ENCODE measurements at regions not wholly inside any gene's neighbourhood (a gene's known extent, or its start where the extent isn't known, plus 50 kb on each side); places are given as distances from the start of the nearest gene placed in this dataset.
"Not testable (repeated sequence)": the region's sequence is repeated elsewhere in the genome, so short reads cannot be mapped to it uniquely, and the experiment has no call there.

DNA sequence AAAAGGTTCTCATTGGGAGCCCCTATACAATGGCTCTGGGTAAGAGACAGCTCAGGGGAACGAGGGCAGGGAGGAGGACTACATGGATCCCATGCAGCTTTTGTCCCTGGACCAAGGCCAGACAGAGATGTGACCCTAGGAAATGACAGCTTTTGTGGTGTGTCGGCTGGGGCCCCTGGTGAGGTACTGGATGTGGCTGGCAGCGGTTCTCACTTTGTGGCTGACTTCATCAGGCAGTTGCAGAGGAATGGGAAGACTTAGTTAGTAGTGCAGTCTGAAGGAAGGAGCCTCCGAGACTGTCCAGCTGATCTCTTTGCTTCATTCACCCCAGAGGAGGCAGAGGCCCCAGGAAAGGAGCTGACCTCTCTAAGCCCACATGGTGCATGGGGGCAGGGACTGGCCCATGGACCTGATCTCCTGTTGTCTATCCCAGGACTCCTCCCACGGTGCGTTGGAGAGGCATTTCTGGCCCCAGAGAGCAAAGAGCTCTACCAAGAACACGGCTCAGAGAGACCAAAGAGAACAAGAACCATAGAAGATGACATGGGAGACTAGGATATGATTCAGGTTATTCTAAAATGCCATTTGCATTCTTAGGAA, 202.9 kb downstream of the RPS24 start:
- no peak overlapping the region for H3K27ac ChIP-seq (ENCODE audit: low read length)
- no peaks in the 10 kb centered on the region for H3K9me3 ChIP-seq (ENCODE audit: insufficient read depth, low read depth, low read length)
- no peaks in the 10 kb centered on the region for H3K4me1 ChIP-seq (ENCODE audit: insufficient read depth, low read length)
- H3K27me3 ChIP-seq (ENCODE audit: insufficient read depth, low read length) = no peaks in the 10 kb centered on the region
- H3K9ac ChIP-seq (ENCODE audit: low read depth, low read length) = no peak overlapping the region
- H3K36me3 ChIP-seq (ENCODE audit: insufficient read depth, low read depth, low read length) = no peaks in the 10 kb centered on the region
- no peak overlapping the region for H3K4me3 ChIP-seq (ENCODE audit: low read length)

DNA sequence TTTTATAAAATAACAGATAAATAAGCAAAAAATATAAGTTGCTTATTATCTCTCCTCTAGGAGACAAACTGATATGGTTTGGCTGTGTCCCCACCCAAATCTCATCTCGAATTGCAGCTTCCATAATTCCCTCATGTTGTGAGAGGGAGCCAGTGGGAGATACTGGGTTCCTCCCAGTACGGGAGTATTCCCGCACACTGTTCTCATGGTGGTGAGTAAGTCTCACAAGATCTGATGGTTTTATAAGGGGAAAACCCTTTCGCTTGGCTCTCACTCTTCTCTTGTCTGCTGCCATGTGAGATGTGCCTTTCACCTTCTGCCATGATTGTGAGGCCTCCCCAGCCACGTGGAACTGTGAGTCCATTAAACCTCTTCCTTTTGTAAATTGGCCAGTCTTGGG, 204.3 kb downstream of the RPS24 start:
- H3K27ac ChIP-seq (ENCODE audit: low read length); H3K4me3 ChIP-seq (ENCODE audit: low read length); H3K36me3 ChIP-seq (ENCODE audit: insufficient read depth, low read depth, low read length); H3K27me3 ChIP-seq (ENCODE audit: insufficient read depth, low read length); H3K9ac ChIP-seq (ENCODE audit: low read depth, low read length); H3K9me3 ChIP-seq (ENCODE audit: insufficient read depth, low read depth, low read length); H3K4me1 ChIP-seq (ENCODE audit: insufficient read depth, low read length): not testable (repeated sequence)

DNA sequence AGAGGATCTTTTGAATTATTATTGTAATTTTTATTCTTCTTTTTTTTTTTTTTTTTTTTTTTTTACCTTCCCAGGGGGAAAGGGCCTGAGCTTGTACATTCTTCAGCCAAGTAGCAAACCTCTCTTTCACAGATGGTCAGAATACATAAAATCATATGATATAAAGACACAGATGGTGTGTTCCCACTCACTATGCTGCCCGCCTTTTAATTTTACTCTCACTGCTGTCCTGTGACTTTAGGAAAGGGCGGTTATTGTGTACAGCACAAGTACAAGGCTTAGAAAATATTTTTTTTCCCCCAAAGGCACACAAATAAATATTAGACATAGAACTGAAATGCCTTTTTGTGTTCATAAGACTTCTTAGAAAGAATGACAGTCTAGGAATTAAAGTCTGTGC, 213.6 kb downstream of the RPS24 start:
- H3K27me3 ChIP-seq (ENCODE audit: insufficient read depth, low read length) = no peaks in the 10 kb centered on the region
- H3K9me3 ChIP-seq (ENCODE audit: insufficient read depth, low read depth, low read length) = no peaks in the 10 kb centered on the region; the same call in 1 of the 2 replicates
- no peaks in the 10 kb centered on the region for H3K36me3 ChIP-seq (ENCODE audit: insufficient read depth, low read depth, low read length)
- H3K4me3 ChIP-seq (ENCODE audit: low read length) = no peak overlapping the region
- no peak overlapping the region for H3K9ac ChIP-seq (ENCODE audit: low read depth, low read length)
- H3K27ac ChIP-seq (ENCODE audit: low read length) = no peak overlapping the region
- H3K4me1 ChIP-seq (ENCODE audit: insufficient read depth, low read length) = no peaks in the 10 kb centered on the region

GRCh38 chr10:78247821-78248220, 214.2 kb downstream of the RPS24 start:
- H3K36me3 ChIP-seq (ENCODE audit: insufficient read depth, low read depth, low read length) = no peaks in the 10 kb centered on the region
- no peak overlapping the region for H3K9ac ChIP-seq (ENCODE audit: low read depth, low read length)
- H3K4me1 ChIP-seq (ENCODE audit: insufficient read depth, low read length) = no peaks in the 10 kb centered on the region
- no peak overlapping the region for H3K27ac ChIP-seq (ENCODE audit: low read length)
- no peak overlapping the region for H3K4me3 ChIP-seq (ENCODE audit: low read length)
- no peaks in the 10 kb centered on the region; the same call in 1 of the 2 replicates for H3K9me3 ChIP-seq (ENCODE audit: insufficient read depth, low read depth, low read length)
- H3K27me3 ChIP-seq (ENCODE audit: insufficient read depth, low read length) = no peaks in the 10 kb centered on the region

DNA sequence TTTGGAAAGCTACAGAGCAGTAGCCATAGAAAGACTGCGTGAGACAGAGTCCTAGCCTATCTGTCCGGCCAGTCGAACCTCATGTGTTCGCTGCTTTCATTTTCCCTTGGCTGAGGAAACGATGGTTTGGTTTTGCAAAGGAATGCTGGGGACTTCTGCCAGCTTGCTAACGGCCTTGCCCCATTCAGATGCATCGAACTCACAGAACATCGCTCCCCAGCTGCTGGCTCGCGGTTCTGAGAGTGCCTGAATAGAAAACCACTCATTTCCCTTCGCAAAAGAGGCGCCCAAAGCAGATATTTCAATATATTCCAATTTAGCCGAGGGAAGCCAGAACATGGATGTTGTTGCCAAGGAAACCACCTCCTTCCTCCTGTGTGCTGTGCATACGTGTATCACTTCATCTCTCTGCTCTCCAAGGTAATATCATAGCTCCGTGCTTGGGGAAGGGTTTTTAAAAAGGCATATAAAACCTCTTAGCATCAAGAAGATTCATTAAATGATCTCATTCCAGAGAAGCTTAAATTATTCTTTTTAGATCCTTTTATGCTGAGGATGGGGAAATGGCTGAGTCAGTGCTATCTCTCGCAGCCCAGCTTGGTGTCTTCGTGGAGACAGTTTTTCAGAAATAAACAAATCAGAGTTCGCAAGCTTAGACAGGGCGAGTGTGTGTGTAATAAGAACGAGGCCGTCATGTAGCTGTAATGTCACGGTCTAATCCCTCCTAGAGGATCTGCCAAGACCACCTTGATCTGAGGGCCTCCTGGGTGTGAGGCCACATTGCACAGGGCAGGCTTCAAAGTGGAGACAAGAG, 215.2 kb downstream of the RPS24 start:
- H3K9ac ChIP-seq (ENCODE audit: low read depth, low read length) = no peak overlapping the region
- no peaks in the 10 kb centered on the region for H3K27me3 ChIP-seq (ENCODE audit: insufficient read depth, low read length)
- no peak overlapping the region for H3K27ac ChIP-seq (ENCODE audit: low read length)
- no peak overlapping the region for H3K4me3 ChIP-seq (ENCODE audit: low read length)
- no peaks in the 10 kb centered on the region for H3K4me1 ChIP-seq (ENCODE audit: insufficient read depth, low read length)
- no peaks in the 10 kb centered on the region for H3K36me3 ChIP-seq (ENCODE audit: insufficient read depth, low read depth, low read length)
- no peaks in the 10 kb centered on the region for H3K9me3 ChIP-seq (ENCODE audit: insufficient read depth, low read depth, low read length)

DNA sequence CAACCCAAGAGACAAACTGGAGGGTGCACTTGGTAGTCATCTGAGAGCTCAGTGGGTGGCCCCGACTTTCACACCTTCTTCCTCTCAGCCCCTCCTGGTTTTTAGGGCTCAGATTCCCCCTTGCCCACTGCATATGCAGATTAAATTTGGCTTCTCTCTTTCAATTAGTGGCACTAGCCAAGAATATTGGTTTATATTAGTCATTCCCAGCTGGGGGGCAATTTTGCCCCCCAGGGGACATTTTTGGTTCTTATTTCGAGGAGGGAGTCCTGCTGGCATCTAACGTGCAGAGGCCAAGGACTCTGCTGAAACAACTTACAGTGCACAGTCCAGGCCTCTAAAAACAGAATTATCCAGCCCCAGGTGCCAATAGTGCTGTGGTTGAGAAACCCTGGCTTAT, 216.0 kb downstream of the RPS24 start:
- no peaks in the 10 kb centered on the region for H3K36me3 ChIP-seq (ENCODE audit: insufficient read depth, low read depth, low read length)
- H3K27ac ChIP-seq (ENCODE audit: low read length) = no peak overlapping the region
- H3K4me1 ChIP-seq (ENCODE audit: insufficient read depth, low read length) = no peaks in the 10 kb centered on the region
- H3K9me3 ChIP-seq (ENCODE audit: insufficient read depth, low read depth, low read length) = no peaks in the 10 kb centered on the region
- H3K27me3 ChIP-seq (ENCODE audit: insufficient read depth, low read length) = no peaks in the 10 kb centered on the region
- H3K9ac ChIP-seq (ENCODE audit: low read depth, low read length) = no peak overlapping the region
- no peak overlapping the region for H3K4me3 ChIP-seq (ENCODE audit: low read length)

DNA sequence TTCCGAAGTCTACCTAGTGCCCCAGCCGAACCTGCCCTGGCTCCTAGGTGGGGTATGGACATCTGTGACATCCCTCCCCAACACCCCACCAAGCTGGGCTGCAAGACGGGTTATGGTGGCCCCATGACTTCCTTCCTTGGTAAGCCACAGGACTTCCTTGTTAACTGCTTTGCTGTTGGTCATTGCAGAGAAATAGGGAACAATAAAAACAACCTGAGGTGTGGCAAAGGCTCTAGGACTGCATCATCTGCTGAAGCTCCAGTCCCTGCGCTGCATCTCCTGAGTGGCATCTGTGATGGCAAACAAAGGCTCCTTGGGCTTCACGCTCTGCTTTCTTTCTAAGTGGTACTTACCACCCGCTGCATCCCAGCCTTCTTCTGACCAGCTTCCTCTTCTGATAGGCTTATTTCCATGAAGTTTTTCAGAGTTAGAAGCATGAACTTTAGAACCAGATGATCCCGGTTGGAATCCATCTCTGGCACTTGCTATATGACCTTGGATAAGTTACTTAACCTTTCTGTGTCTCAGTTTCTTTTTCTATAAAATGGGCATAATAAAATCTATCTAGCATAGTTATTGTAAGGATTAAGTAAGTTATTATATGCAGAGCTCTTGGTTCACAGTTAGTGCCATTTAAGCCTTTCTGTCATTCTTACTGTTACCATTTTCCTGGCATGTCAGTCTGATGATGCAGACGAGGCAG, 216.8 kb downstream of the RPS24 start:
- H3K27ac ChIP-seq (ENCODE audit: low read length) = no peak overlapping the region
- no peak overlapping the region for H3K4me3 ChIP-seq (ENCODE audit: low read length)
- no peaks in the 10 kb centered on the region for H3K9me3 ChIP-seq (ENCODE audit: insufficient read depth, low read depth, low read length)
- H3K4me1 ChIP-seq (ENCODE audit: insufficient read depth, low read length) = no peaks in the 10 kb centered on the region
- H3K27me3 ChIP-seq (ENCODE audit: insufficient read depth, low read length) = no peaks in the 10 kb centered on the region
- no peaks in the 10 kb centered on the region for H3K36me3 ChIP-seq (ENCODE audit: insufficient read depth, low read depth, low read length)
- H3K9ac ChIP-seq (ENCODE audit: low read depth, low read length) = no peak overlapping the region

- Histone ChIP-seq H3K9ac (ENCODE audit: low read depth, low read length) (no peak overlapping the region), H3K36me3 (ENCODE audit: insufficient read depth, low read depth, low read length) (no peaks in the 10 kb centered on the region), H3K27me3 (ENCODE audit: insufficient read depth, low read length) (no peaks in the 10 kb centered on the region), H3K9me3 (ENCODE audit: insufficient read depth, low read depth, low read length) (no peaks in the 10 kb centered on the region), H3K4me3 (ENCODE audit: low read length) (no peak overlapping the region), H3K27ac (ENCODE audit: low read length) (no peak overlapping the region), H3K4me1 (ENCODE audit: insufficient read depth, low read length) (no peaks in the 10 kb centered on the region)
Observed at GRCh38 chr10:78251016-78251385, 217.3 kb downstream of the RPS24 start.

GRCh38 chr10:78252286-78252685, 218.6 kb downstream of the RPS24 start:
- Histone ChIP-seq H3K9ac (ENCODE audit: low read depth, low read length) (no peak overlapping the region), H3K9me3 (ENCODE audit: insufficient read depth, low read depth, low read length) (no peaks in the 10 kb centered on the region), H3K4me1 (ENCODE audit: insufficient read depth, low read length) (no peaks in the 10 kb centered on the region), H3K36me3 (ENCODE audit: insufficient read depth, low read depth, low read length) (no peaks in the 10 kb centered on the region), H3K27me3 (ENCODE audit: insufficient read depth, low read length) (no peaks in the 10 kb centered on the region), H3K27ac (ENCODE audit: low read length) (no peak overlapping the region), H3K4me3 (ENCODE audit: low read length) (no peak overlapping the region)

- Histone ChIP-seq H3K4me3 (ENCODE audit: low read length) (no peak overlapping the region), H3K27ac (ENCODE audit: low read length) (no peak overlapping the region), H3K4me1 (ENCODE audit: insufficient read depth, low read length) (no peaks in the 10 kb centered on the region), H3K27me3 (ENCODE audit: insufficient read depth, low read length) (no peaks in the 10 kb centered on the region), H3K9me3 (ENCODE audit: insufficient read depth, low read depth, low read length) (no peaks in the 10 kb centered on the region), H3K36me3 (ENCODE audit: insufficient read depth, low read depth, low read length) (no peaks in the 10 kb centered on the region), H3K9ac (ENCODE audit: low read depth, low read length) (no peak overlapping the region)
Observed at GRCh38 chr10:78253063-78253853, 219.6 kb downstream of the RPS24 start.

DNA sequence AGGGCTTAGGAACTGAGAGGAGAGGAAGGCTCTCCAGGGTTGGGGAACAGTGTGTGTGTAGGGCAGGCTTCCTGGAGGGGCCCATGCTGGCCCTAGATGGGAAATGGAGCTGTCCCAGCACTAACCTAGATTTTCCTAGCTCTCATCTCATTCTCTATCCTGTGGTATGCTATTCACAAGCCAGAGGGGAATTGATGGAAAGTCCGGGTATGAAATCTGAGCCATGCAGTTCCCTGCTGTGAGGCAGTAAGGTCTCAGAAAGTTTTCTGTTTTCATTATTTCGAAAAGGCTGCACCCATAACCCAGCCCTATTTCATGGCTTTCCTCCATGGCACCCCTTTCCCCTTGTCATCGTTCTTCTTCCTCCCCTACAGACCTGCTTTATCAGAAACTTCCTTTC, 220.3 kb downstream of the RPS24 start:
- no peaks in the 10 kb centered on the region for H3K36me3 ChIP-seq (ENCODE audit: insufficient read depth, low read depth, low read length)
- H3K27me3 ChIP-seq (ENCODE audit: insufficient read depth, low read length) = no peaks in the 10 kb centered on the region
- H3K9ac ChIP-seq (ENCODE audit: low read depth, low read length) = no peak overlapping the region
- no peaks in the 10 kb centered on the region for H3K9me3 ChIP-seq (ENCODE audit: insufficient read depth, low read depth, low read length)
- H3K27ac ChIP-seq (ENCODE audit: low read length) = no peak overlapping the region
- no peak overlapping the region for H3K4me3 ChIP-seq (ENCODE audit: low read length)
- H3K4me1 ChIP-seq (ENCODE audit: insufficient read depth, low read length) = no peaks in the 10 kb centered on the region

Measured in iPS-20b (cell line).